GM23248 (cell line): ENCODE measurements at regions not wholly inside any gene's neighbourhood (a gene's known extent, or its start where the extent isn't known, plus 50 kb on each side); places are given as distances from the start of the nearest gene placed in this dataset.

Experiments
- DNase-seq: peaks from one replicate; pipeline ENCODE4 v3.0.0-alpha.2; 2015
- H2AFZ ChIP-seq: fragments of 200-600 bp; sonication (generic); 2 replicates; pipeline ENCODE4 v1.6.1; 2016; ENCODE audit warnings: antibody characterized with exemption
- H3F3A ChIP-seq: fragments of 200-600 bp; sonication (generic); 2 replicates; pipeline ENCODE4 v1.6.1; 2016; ENCODE audit warnings: mild to moderate bottlenecking, antibody characterized with exemption, mixed run types; ENCODE audit not compliant: insufficient read depth
- H3K27ac ChIP-seq: fragments of 200-600 bp; sonication (generic); 2 replicates; pipeline ENCODE4 v1.5.1; 2016; ENCODE audit warnings: mild to moderate bottlenecking
- H3K27me3 ChIP-seq: fragments of 200-600 bp; sonication (generic); replicated peaks from 2 replicates; pipeline ENCODE4 v1.6.1; 2016; ENCODE audit warnings: mild to moderate bottlenecking; ENCODE audit not compliant: insufficient read depth
- H3K36me3 ChIP-seq: fragments of 200-600 bp; sonication (generic); 2 replicates; pipeline ENCODE4 v1.6.1; 2016; ENCODE audit warnings: low read depth, mild to moderate bottlenecking
- H3K4me1 ChIP-seq: fragments of 200-600 bp; sonication (generic); 2 replicates; pipeline ENCODE4 v1.6.1; 2016; ENCODE audit warnings: mild to moderate bottlenecking; ENCODE audit not compliant: insufficient read depth
- H3K4me2 ChIP-seq: fragments of 200-600 bp; sonication (generic); one replicate; pipeline ENCODE4 v1.6.1; 2016; ENCODE audit warnings: mild to moderate bottlenecking; ENCODE audit not compliant: unreplicated experiment
- H3K4me3 ChIP-seq: fragments of 200-600 bp; sonication (generic); 2 replicates; pipeline ENCODE4 v1.5.1; 2016; ENCODE audit warnings: mild to moderate bottlenecking
- H3K79me2 ChIP-seq: fragments of 200-600 bp; sonication (generic); 2 replicates; pipeline ENCODE4 v1.6.1; 2016; ENCODE audit warnings: mild to moderate bottlenecking; ENCODE audit not compliant: insufficient read depth
- H3K9ac ChIP-seq: fragments of 200-600 bp; sonication (generic); 2 replicates; pipeline ENCODE4 v1.6.1; 2016; ENCODE audit warnings: mild to moderate bottlenecking
- H3K9me2 ChIP-seq: fragments of 200-600 bp; sonication (generic); 2 replicates; pipeline ENCODE4 v1.6.1; 2016; ENCODE audit warnings: mixed run types, mild to moderate bottlenecking, moderate library complexity; ENCODE audit not compliant: insufficient read depth
- H3K9me3 ChIP-seq: fragments of 200-600 bp; sonication (generic); one replicate; pipeline ENCODE4 v1.6.1; 2017; ENCODE audit warnings: low read depth
- H4K20me1 ChIP-seq: fragments of 200-600 bp; sonication (generic); 2 replicates; pipeline ENCODE4 v1.6.0; 2016; ENCODE audit not compliant: insufficient read depth
- EZH2 ChIP-seq: fragments of 200-600 bp; sonication (generic); IDR thresholded peaks from 2 replicates; pipeline ENCODE4 v1.6.1; 2018; ENCODE audit warnings: antibody characterized with exemption, mild to moderate bottlenecking; ENCODE audit not compliant: insufficient read depth, poor library complexity, severe bottlenecking
- EZH2phosphoT487 ChIP-seq: fragments of 200-600 bp; sonication (generic); IDR thresholded peaks from 2 replicates; pipeline ENCODE4 v1.6.1; 2018; ENCODE audit warnings: antibody characterized with exemption, moderate library complexity, mild to moderate bottlenecking, low read depth; ENCODE audit not compliant: insufficient read depth
- WGBS, 2 experiments: methylation state at CpG; one replicate each; pipeline ENCODE4 v1.1.6; 2015 to 2017; ENCODE audit warnings: low lambda C conversion rate in 2 of 2, low coverage in 1 of 2; ENCODE audit errors: missing lambda C conversion rate in 2 of 2; 5-methylcytosine and 5-hydroxymethylcytosine counted together
- in situ Hi-C: fragments of 300-500 bp; cut with MboI; formaldehyde crosslinking; loops from 2 replicates; pipeline ENCODE4 v1.15.0; 2020

- in situ Hi-C loops: no loop called here
Measured at GRCh38 chrX:10062352-10062751, 94.4 kb upstream of the CLCN4 start.

GRCh38 chrX:10062980-10063379, 93.8 kb upstream of the CLCN4 start:
- TF ChIP-seq EZH2 (no peak), EZH2phosphoT487 (no peak)
- H3K4me3 ChIP-seq: no peak overlapping the region
- H3K36me3 ChIP-seq: no peaks in the 10 kb centered on the region
- no peak overlapping the region for H3K27ac ChIP-seq
- H2AFZ ChIP-seq: no peak overlapping the region
- no peaks in the 10 kb centered on the region for H3K27me3 ChIP-seq
- in situ Hi-C loops: no loop called here
- DNase-seq: no peak
- H3F3A ChIP-seq: no peaks in the 10 kb centered on the region
- WGBS, 2 experiments: 95 to 100% methylated on average over 2 of the region's 2 CpGs
- no peaks in the 10 kb centered on the region for H3K9me3 ChIP-seq
- no peaks in the 10 kb centered on the region for H3K4me1 ChIP-seq
- H4K20me1 ChIP-seq: no peaks in the 10 kb centered on the region
- H3K4me2 ChIP-seq: no peak overlapping the region
- no peak overlapping the region for H3K9ac ChIP-seq
- H3K79me2 ChIP-seq: peaks cover 8% of the 10 kb centered on the region; the same call in 1 of the 2 replicates
- no peaks in the 10 kb centered on the region for H3K9me2 ChIP-seq

More at GRCh38 chrX:10062352-10062751, 94.4 kb upstream of the CLCN4 start:
- no peaks in the 10 kb centered on the region for H3K36me3 ChIP-seq
- H3K4me3 ChIP-seq: no peak overlapping the region
- 62 to 79% methylated on average over 2 to 4 of the region's 4 CpGs for WGBS, 2 experiments
- TF ChIP-seq EZH2phosphoT487 (no peak), EZH2 (no peak)
- no peaks in the 10 kb centered on the region for H3K9me3 ChIP-seq
- no peak overlapping the region for H3K4me2 ChIP-seq
- H4K20me1 ChIP-seq: no peaks in the 10 kb centered on the region
- H3K27ac ChIP-seq: no peak overlapping the region
- H2AFZ ChIP-seq: no peak overlapping the region
- no peaks in the 10 kb centered on the region for H3F3A ChIP-seq
- H3K9ac ChIP-seq: no peak overlapping the region
- no peaks in the 10 kb centered on the region for H3K4me1 ChIP-seq
- peaks cover 13% of the 10 kb centered on the region; the same call in 1 of the 2 replicates for H3K79me2 ChIP-seq
- DNase-seq: no peak
- no peaks in the 10 kb centered on the region for H3K9me2 ChIP-seq
- H3K27me3 ChIP-seq: no peaks in the 10 kb centered on the region

- in situ Hi-C loops: no loop called here
Measured at GRCh38 chrX:10064736-10065135, 92.0 kb upstream of the CLCN4 start.

GRCh38 chrX:10070714-10071436, 85.9 kb upstream of the CLCN4 start:
- Histone ChIP-seq H3K79me2 (no peaks in the 10 kb centered on the region), H3K36me3 (no peaks in the 10 kb centered on the region), H2AFZ (no peak overlapping the region), H4K20me1 (no peaks in the 10 kb centered on the region), H3K4me1 (no peaks in the 10 kb centered on the region), H3K27me3 (no peaks in the 10 kb centered on the region), H3K4me3 (no peak overlapping the region), H3K9ac (no peak overlapping the region), H3K4me2 (no peak overlapping the region), H3K9me3 (no peaks in the 10 kb centered on the region), H3F3A (no peaks in the 10 kb centered on the region), H3K9me2 (no peaks in the 10 kb centered on the region), H3K27ac (no peak overlapping the region)
- TF ChIP-seq EZH2phosphoT487 (no peak), EZH2 (no peak)
- WGBS, 2 experiments: 82 to 83% methylated on average over 7 of the region's 7 CpGs
- no peak for DNase-seq
- in situ Hi-C loops: no loop called here

More at GRCh38 chrX:10064736-10065135, 92.0 kb upstream of the CLCN4 start:
- Histone ChIP-seq H3K4me1 (no peaks in the 10 kb centered on the region), H3K79me2 (peaks cover 4% of the 10 kb centered on the region; the same call in 1 of the 2 replicates), H3K9me2 (no peaks in the 10 kb centered on the region), H3K4me2 (no peak overlapping the region), H3K27me3 (no peaks in the 10 kb centered on the region), H3K27ac (no peak overlapping the region), H2AFZ (no peak overlapping the region), H3K36me3 (no peaks in the 10 kb centered on the region), H3K9ac (no peak overlapping the region), H3K9me3 (no peaks in the 10 kb centered on the region), H4K20me1 (no peaks in the 10 kb centered on the region), H3F3A (no peaks in the 10 kb centered on the region), H3K4me3 (no peak overlapping the region)
- TF ChIP-seq EZH2 (no peak), EZH2phosphoT487 (no peak)
- WGBS, 2 experiments: 98 to 99% methylated on average over 11 of the region's 11 CpGs
- no peak for DNase-seq
